Kidney (tissue), 13 donors: ENCODE measurements at regions not wholly inside any gene's neighbourhood (a gene's known extent, or its start where the extent isn't known, plus 50 kb on each side); places are given as distances from the start of the nearest gene placed in this dataset.

Experiments used
- DNase-seq, 5 donors: peaks; one replicate each; pipeline ENCODE4 v3.0.0-alpha.2; 2013 to 2020
- FAIRE-seq: peaks from 2 replicates; lab custom pipeline; 2012; peaks lifted over from hg19 to GRCh38; lab: Jason Lieb, UNC
- H3K27ac ChIP-seq, 2 donors: one replicate each; pipeline ENCODE4 v1.7.0; 2013; ENCODE audit warnings: low read depth in 2 of 2, low read length in 2 of 2, inconsistent platforms in 1 of 2
- H3K27me3 ChIP-seq: one replicate; pipeline ENCODE4 v1.7.1; 2013; ENCODE audit warnings: low read length, inconsistent platforms; ENCODE audit not compliant: control insufficient read depth, insufficient read depth
- H3K36me3 ChIP-seq, 3 donors: one replicate each; pipeline versions ENCODE4 v1.7.0 to v1.7.1; 2013; ENCODE audit warnings: low read length in 3 of 3, control low read depth in 1 of 3, inconsistent platforms in 1 of 3; ENCODE audit not compliant: insufficient read depth in 3 of 3, control insufficient read depth in 2 of 3
- H3K4me1 ChIP-seq, 3 donors: one replicate each; pipeline versions ENCODE4 v1.7.0 to v1.7.1; 2013; ENCODE audit warnings: low read length in 3 of 3, inconsistent platforms in 1 of 3, low read depth in 1 of 3; ENCODE audit not compliant: control insufficient read depth in 2 of 3, insufficient read depth in 2 of 3
- H3K4me3 ChIP-seq, 3 donors: one replicate each; pipeline versions ENCODE4 v1.7.0 to v1.8.1; 2013; ENCODE audit warnings: low read length in 3 of 3, control low read depth in 1 of 3, inconsistent platforms in 1 of 3
- H3K9ac ChIP-seq, 3 donors: one replicate each; pipeline versions ENCODE4 v1.7.0 to v1.7.1; 2013; ENCODE audit warnings: low read length in 3 of 3, control low read depth in 1 of 3, inconsistent platforms in 1 of 3
- H3K9me3 ChIP-seq, 3 donors: one replicate each; pipeline versions ENCODE4 v1.7.0 to v1.7.1; 2013; ENCODE audit warnings: low read length in 3 of 3, control low read depth in 1 of 3, inconsistent platforms in 1 of 3; ENCODE audit not compliant: control insufficient read depth in 2 of 3, insufficient read depth in 1 of 3
- CTCF ChIP-seq: IDR thresholded peaks from 3 replicates; pipeline ENCODE4 v1.5.1; 2012; ENCODE audit warnings: mild to moderate bottlenecking, moderate library complexity, borderline replicate concordance; ENCODE audit not compliant: insufficient read depth; ENCODE audit errors: extremely low read depth
- intact Hi-C: fragments of 100-400 bp; cut with DNase I; formaldehyde crosslinking; loops from one replicate; pipeline ENCODE4 v1.11.1; 2022
- donor health status: control.
- donor health status: control.
- donor health status: control.
- donor health status: control.
- donor health status: control.
- donor health status: DM: yes; HTN: yes; CAD: no.
- donor health status: Normal renal cell carcinoma (clear cell type).

GRCh38 chr4:82248903-82249632 is 124.7 kb downstream of the HNRNPD start:
- H3K27me3 ChIP-seq = no peaks in the 10 kb centered on the region
- no peak overlapping the region for H3K27ac ChIP-seq
- H3K9me3 ChIP-seq = no peaks in the 10 kb centered on the region
- DNase-seq (no peak), FAIRE-seq (no peak)
- H3K4me1 ChIP-seq = no peaks in the 10 kb centered on the region
- no peaks in the 10 kb centered on the region for H3K36me3 ChIP-seq
- no peak overlapping the region for H3K4me3 ChIP-seq
- no peak for TF ChIP-seq CTCF
- intact Hi-C loops = no loop called here
- H3K9ac ChIP-seq = no peak overlapping the region

- no peaks in the 10 kb centered on the region for H3K36me3 ChIP-seq
- DNase-seq (no peak), FAIRE-seq (no peak)
- H3K4me1 ChIP-seq = no peaks in the 10 kb centered on the region
- intact Hi-C loops = no loop called here
- H3K27me3 ChIP-seq = no peaks in the 10 kb centered on the region
- no peak overlapping the region for H3K4me3 ChIP-seq
- TF ChIP-seq CTCF = no peak
- H3K27ac ChIP-seq = no peak overlapping the region
- H3K9me3 ChIP-seq = no peaks in the 10 kb centered on the region
- H3K9ac ChIP-seq = no peak overlapping the region
Observed at GRCh38 chr4:82247629-82248028, 126.2 kb downstream of the HNRNPD start.

- intact Hi-C loops = no loop called here
- DNase-seq (no peak), FAIRE-seq (no peak)
- no peak overlapping the region for H3K4me3 ChIP-seq
- H3K9ac ChIP-seq = no peak overlapping the region
- no peaks in the 10 kb centered on the region for H3K27me3 ChIP-seq
- no peaks in the 10 kb centered on the region for H3K36me3 ChIP-seq
- H3K9me3 ChIP-seq = no peaks in the 10 kb centered on the region
- no peak for TF ChIP-seq CTCF
- H3K4me1 ChIP-seq = no peaks in the 10 kb centered on the region
- no peak overlapping the region for H3K27ac ChIP-seq
Observed at GRCh38 chr4:82247171-82247570, 126.6 kb downstream of the HNRNPD start.

- no peaks in the 10 kb centered on the region for H3K36me3 ChIP-seq
- no peak for FAIRE-seq
- TF ChIP-seq CTCF = no peak
- H3K27me3 ChIP-seq = no peaks in the 10 kb centered on the region
- no peaks in the 10 kb centered on the region for H3K4me1 ChIP-seq
- H3K4me3 ChIP-seq = no peak overlapping the region
- intact Hi-C loops = no loop called here
- H3K27ac ChIP-seq = no peak overlapping the region
- H3K9ac ChIP-seq = no peak overlapping the region
- DNase-seq = no peak
- no peaks in the 10 kb centered on the region for H3K9me3 ChIP-seq
Observed at GRCh38 chr4:82241534-82241933, 132.3 kb downstream of the HNRNPD start.
